ENCODE measurements at regions not wholly inside any gene's neighbourhood (a gene's known extent, or its start where the extent isn't known, plus 50 kb on each side); places are given as distances from the start of the nearest gene placed in this dataset.

DNA sequence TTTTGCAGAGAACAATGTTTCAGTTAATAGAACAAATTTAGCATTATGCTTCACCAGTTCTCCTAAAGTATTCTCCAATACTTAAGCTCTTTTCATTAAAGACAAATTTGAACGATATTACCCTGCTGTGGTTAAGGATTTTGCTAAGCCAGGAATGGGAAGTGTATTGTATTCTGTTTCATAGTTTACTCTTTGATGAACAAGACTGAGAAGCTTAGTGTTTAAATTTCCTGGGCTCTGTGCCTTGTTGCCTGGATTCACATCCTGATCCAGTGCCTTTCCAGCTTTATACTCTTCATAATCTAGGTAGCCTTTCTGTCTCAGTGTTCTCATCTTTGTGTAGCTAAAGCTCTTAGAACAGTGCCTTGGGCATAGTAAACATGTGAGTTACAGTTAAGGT lies 58.6 kb upstream of the GLS start (continued):
- TF ChIP-seq, protein P1, sequence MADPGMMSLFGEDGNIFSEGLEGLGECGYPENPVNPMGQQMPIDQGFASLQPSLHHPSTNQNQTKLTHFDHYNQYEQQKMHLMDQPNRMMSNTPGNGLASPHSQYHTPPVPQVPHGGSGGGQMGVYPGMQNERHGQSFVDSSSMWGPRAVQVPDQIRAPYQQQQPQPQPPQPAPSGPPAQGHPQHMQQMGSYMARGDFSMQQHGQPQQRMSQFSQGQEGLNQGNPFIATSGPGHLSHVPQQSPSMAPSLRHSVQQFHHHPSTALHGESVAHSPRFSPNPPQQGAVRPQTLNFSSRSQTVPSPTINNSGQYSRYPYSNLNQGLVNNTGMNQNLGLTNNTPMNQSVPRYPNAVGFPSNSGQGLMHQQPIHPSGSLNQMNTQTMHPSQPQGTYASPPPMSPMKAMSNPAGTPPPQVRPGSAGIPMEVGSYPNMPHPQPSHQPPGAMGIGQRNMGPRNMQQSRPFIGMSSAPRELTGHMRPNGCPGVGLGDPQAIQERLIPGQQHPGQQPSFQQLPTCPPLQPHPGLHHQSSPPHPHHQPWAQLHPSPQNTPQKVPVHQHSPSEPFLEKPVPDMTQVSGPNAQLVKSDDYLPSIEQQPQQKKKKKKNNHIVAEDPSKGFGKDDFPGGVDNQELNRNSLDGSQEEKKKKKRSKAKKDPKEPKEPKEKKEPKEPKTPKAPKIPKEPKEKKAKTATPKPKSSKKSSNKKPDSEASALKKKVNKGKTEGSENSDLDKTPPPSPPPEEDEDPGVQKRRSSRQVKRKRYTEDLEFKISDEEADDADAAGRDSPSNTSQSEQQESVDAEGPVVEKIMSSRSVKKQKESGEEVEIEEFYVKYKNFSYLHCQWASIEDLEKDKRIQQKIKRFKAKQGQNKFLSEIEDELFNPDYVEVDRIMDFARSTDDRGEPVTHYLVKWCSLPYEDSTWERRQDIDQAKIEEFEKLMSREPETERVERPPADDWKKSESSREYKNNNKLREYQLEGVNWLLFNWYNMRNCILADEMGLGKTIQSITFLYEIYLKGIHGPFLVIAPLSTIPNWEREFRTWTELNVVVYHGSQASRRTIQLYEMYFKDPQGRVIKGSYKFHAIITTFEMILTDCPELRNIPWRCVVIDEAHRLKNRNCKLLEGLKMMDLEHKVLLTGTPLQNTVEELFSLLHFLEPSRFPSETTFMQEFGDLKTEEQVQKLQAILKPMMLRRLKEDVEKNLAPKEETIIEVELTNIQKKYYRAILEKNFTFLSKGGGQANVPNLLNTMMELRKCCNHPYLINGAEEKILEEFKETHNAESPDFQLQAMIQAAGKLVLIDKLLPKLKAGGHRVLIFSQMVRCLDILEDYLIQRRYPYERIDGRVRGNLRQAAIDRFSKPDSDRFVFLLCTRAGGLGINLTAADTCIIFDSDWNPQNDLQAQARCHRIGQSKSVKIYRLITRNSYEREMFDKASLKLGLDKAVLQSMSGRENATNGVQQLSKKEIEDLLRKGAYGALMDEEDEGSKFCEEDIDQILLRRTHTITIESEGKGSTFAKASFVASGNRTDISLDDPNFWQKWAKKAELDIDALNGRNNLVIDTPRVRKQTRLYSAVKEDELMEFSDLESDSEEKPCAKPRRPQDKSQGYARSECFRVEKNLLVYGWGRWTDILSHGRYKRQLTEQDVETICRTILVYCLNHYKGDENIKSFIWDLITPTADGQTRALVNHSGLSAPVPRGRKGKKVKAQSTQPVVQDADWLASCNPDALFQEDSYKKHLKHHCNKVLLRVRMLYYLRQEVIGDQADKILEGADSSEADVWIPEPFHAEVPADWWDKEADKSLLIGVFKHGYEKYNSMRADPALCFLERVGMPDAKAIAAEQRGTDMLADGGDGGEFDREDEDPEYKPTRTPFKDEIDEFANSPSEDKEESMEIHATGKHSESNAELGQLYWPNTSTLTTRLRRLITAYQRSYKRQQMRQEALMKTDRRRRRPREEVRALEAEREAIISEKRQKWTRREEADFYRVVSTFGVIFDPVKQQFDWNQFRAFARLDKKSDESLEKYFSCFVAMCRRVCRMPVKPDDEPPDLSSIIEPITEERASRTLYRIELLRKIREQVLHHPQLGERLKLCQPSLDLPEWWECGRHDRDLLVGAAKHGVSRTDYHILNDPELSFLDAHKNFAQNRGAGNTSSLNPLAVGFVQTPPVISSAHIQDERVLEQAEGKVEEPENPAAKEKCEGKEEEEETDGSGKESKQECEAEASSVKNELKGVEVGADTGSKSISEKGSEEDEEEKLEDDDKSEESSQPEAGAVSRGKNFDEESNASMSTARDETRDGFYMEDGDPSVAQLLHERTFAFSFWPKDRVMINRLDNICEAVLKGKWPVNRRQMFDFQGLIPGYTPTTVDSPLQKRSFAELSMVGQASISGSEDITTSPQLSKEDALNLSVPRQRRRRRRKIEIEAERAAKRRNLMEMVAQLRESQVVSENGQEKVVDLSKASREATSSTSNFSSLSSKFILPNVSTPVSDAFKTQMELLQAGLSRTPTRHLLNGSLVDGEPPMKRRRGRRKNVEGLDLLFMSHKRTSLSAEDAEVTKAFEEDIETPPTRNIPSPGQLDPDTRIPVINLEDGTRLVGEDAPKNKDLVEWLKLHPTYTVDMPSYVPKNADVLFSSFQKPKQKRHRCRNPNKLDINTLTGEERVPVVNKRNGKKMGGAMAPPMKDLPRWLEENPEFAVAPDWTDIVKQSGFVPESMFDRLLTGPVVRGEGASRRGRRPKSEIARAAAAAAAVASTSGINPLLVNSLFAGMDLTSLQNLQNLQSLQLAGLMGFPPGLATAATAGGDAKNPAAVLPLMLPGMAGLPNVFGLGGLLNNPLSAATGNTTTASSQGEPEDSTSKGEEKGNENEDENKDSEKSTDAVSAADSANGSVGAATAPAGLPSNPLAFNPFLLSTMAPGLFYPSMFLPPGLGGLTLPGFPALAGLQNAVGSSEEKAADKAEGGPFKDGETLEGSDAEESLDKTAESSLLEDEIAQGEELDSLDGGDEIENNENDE (IDR thresholded peaks at IDR 0.05; ENCODE audit: insufficient replicate concordance, low read length), result no peak
- TF ChIP-seq MAFK (IDR thresholded peaks at IDR 0.05; ENCODE audit: low read depth, low read length), result no peak
- TF ChIP-seq GTF2F1 (IDR thresholded peaks at IDR 0.05; ENCODE audit: borderline replicate concordance, low read depth, low read length), result no peak
- TF ChIP-seq CEBPB (IDR thresholded peaks at IDR 0.05; ENCODE audit: low read depth, low read length), result no peak
- TF ChIP-seq, protein P2, sequence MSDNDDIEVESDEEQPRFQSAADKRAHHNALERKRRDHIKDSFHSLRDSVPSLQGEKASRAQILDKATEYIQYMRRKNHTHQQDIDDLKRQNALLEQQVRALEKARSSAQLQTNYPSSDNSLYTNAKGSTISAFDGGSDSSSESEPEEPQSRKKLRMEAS (IDR thresholded peaks at IDR 0.05), result no peak
- TF ChIP-seq TBP (IDR thresholded peaks at IDR 0.05; ENCODE audit: low read depth, low read length), result no peak
- TF ChIP-seq GABPA (IDR thresholded peaks at IDR 0.05; ENCODE audit: borderline replicate concordance, insufficient read depth, low read length), result no peak
- no peak for TF ChIP-seq KDM4A (IDR thresholded peaks at IDR 0.05; ENCODE audit: low read depth, low read length, severe bottlenecking)
- no peak for TF ChIP-seq RBBP5 (IDR thresholded peaks at IDR 0.05; ENCODE audit: borderline replicate concordance, low read depth, low read length)
- TF ChIP-seq BRCA1 (IDR thresholded peaks at IDR 0.05; ENCODE audit: low read depth, low read length), result no peak
- no peak for TF ChIP-seq NRF1 (IDR thresholded peaks at IDR 0.05; ENCODE audit: low read depth, low read length)
- TF ChIP-seq JUND (IDR thresholded peaks at IDR 0.05; ENCODE audit: low read length), result no peak
- TF ChIP-seq FOSL1 (IDR thresholded peaks at IDR 0.05; ENCODE audit: insufficient read depth, low read depth, low read length), result no peak
